ENCODE measurements at regions not wholly inside any gene's neighbourhood (a gene's known extent, or its start where the extent isn't known, plus 50 kb on each side); places are given as distances from the start of the nearest gene placed in this dataset.

DNA sequence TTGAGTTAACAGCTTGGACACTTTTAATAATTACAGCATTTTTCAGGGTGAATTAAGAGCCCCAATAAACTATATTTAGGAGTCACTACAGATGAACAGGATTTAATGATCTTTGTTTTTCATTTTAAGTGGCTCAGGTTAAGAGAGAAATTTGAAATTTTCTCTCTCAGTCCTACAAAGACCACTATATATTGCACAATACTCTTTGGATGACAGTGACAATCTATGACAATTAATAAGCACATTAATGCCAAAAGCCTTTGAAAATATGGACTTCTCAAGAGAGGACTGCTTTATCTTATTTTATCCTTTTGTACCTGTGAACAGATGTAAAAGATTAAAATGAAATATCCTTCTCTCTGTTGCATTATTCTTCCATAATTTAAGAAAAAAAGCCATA, 151.1 kb upstream of the IRX5 start:
- no peak overlapping the region for H3K27ac Mint-ChIP-seq
- no peak overlapping the region for H3K4me3 Mint-ChIP-seq
- no peaks in the 10 kb centered on the region for H3K36me3 Mint-ChIP-seq (ENCODE audit: low read depth)
- peaks cover 7% of the 10 kb centered on the region for H3K27me3 Mint-ChIP-seq (ENCODE audit: low read depth)
- H3K9me3 Mint-ChIP-seq = peaks cover 17% of the 10 kb centered on the region
- H3K4me1 Mint-ChIP-seq = peaks cover 9% of the 10 kb centered on the region
- TF ChIP-seq CTCF (IDR thresholded peaks at IDR 0.05; ENCODE audit: unreplicated experiment in 3 of 3) = no peak

DNA sequence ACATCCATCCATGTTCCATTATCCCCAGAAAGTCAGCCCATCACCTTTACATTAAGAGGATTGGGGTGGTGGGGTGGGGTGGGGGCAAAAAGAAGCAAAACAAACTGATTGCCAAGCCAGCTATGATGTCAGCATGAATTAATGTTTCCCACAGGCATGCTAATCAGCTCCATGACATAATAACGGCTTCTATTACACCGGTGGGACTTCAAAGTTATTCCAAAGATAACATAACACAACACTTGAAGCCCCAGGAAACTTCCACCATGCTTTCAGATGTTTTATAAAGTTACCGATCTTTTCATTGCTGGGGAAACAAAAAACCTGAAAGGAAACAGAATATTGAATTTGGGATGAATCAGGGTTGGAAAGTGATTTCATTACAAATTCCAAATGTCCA, 155.9 kb upstream of the IRX5 start:
- Mint-ChIP-seq H3K27me3 (ENCODE audit: low read depth) (peaks cover 7% of the 10 kb centered on the region), H3K27ac (no peak overlapping the region), H3K9me3 (peaks cover 19% of the 10 kb centered on the region), H3K4me1 (no peaks in the 10 kb centered on the region), H3K36me3 (ENCODE audit: low read depth) (no peaks in the 10 kb centered on the region), H3K4me3 (no peak overlapping the region)
- no peak for TF ChIP-seq CTCF (IDR thresholded peaks at IDR 0.05; ENCODE audit: unreplicated experiment in 3 of 3)

- H3K4me1 Mint-ChIP-seq = no peaks in the 10 kb centered on the region
- peaks cover 22% of the 10 kb centered on the region for H3K9me3 Mint-ChIP-seq
- TF ChIP-seq CTCF (IDR thresholded peaks at IDR 0.05; ENCODE audit: unreplicated experiment in 3 of 3) = no peak
- no peak overlapping the region for H3K4me3 Mint-ChIP-seq
- no peaks in the 10 kb centered on the region for H3K36me3 Mint-ChIP-seq (ENCODE audit: low read depth)
- H3K27ac Mint-ChIP-seq = no peak overlapping the region
- peaks cover 7% of the 10 kb centered on the region for H3K27me3 Mint-ChIP-seq (ENCODE audit: low read depth)
Observed at GRCh38 chr16:54772400-54772799, 158.3 kb upstream of the IRX5 start.

DNA sequence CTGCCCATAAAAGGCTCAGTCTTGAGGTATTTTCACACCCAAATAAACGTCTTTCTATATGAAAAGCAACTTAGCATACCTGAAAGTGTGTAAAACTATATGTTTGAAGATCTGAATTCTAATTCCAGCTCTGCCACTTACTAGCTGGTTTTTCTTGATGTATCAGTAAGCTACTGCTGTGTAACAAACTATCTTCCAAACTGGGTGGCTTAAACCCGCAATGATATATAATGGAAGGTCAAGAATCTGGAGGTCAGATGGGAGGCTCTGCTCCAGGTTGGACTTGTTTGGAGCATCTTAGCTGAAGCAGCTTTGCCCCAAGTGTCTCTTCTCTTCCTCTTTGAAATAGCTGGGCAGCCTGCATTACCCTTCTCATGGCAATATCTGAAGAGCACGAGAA, 164.3 kb upstream of the IRX5 start:
- Mint-ChIP-seq H3K9me3 (peaks cover 10% of the 10 kb centered on the region), H3K27me3 (ENCODE audit: low read depth) (peaks cover 9% of the 10 kb centered on the region), H3K36me3 (ENCODE audit: low read depth) (no peaks in the 10 kb centered on the region), H3K4me3 (no peak overlapping the region), H3K27ac (no peak overlapping the region), H3K4me1 (no peaks in the 10 kb centered on the region)
- no peak for TF ChIP-seq CTCF (IDR thresholded peaks at IDR 0.05; ENCODE audit: unreplicated experiment in 3 of 3)

DNA sequence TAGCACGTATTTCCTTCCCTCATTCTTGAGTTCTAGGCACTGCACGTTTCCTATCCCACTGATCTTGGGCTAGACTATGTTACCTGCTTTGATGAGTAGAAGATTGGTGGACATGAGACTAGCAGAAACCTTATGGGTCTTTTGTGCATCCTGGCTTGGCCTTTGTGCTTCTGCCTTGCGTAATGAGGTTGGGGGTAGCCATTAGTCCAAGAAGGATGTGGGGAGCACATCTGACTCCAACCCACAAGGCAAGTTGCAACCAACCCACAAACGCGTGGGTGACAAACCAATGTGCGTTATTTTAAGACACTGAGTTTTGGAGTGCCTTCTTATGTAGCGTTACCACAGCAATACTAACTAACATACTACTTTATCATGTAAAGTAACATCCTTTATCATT, 180.4 kb upstream of the IRX5 start:
- no peaks in the 10 kb centered on the region for H3K9me3 Mint-ChIP-seq
- H3K4me3 Mint-ChIP-seq = no peak overlapping the region
- TF ChIP-seq CTCF (IDR thresholded peaks at IDR 0.05; ENCODE audit: unreplicated experiment in 3 of 3) = no peak
- no peaks in the 10 kb centered on the region for H3K36me3 Mint-ChIP-seq (ENCODE audit: low read depth)
- H3K27ac Mint-ChIP-seq = no peak overlapping the region
- H3K27me3 Mint-ChIP-seq (ENCODE audit: low read depth) = peaks cover 4% of the 10 kb centered on the region
- no peaks in the 10 kb centered on the region for H3K4me1 Mint-ChIP-seq

- H3K4me1 Mint-ChIP-seq = no peaks in the 10 kb centered on the region
- no peak overlapping the region for H3K27ac Mint-ChIP-seq
- H3K27me3 Mint-ChIP-seq (ENCODE audit: low read depth) = peaks cover 5% of the 10 kb centered on the region
- no peaks in the 10 kb centered on the region for H3K36me3 Mint-ChIP-seq (ENCODE audit: low read depth)
- no peak overlapping the region for H3K4me3 Mint-ChIP-seq
- H3K9me3 Mint-ChIP-seq = no peaks in the 10 kb centered on the region
- no peak for TF ChIP-seq CTCF (IDR thresholded peaks at IDR 0.05; ENCODE audit: unreplicated experiment in 3 of 3)
Observed at GRCh38 chr16:54748611-54749190, 182.0 kb upstream of the IRX5 start.
